Panc1 (cell line): ENCODE measurements at regions not wholly inside any gene's neighbourhood (a gene's known extent, or its start where the extent isn't known, plus 50 kb on each side); places are given as distances from the start of the nearest gene placed in this dataset.

ENCODE experiments used
- POLR2AphosphoS5 ChIP-seq: IDR thresholded peaks from 2 replicates; pipeline ENCODE4 v1.6.1; 2012; ENCODE audit warnings: mild to moderate bottlenecking, low read depth, low read length, moderate library complexity
- TF ChIP-seq, protein P1 (sequence below): fragments of 450-650 bp; IDR thresholded peaks from 2 replicates; pipeline ENCODE4 v1.5.1; 2017; ENCODE audit warnings: mild to moderate bottlenecking

DNA sequence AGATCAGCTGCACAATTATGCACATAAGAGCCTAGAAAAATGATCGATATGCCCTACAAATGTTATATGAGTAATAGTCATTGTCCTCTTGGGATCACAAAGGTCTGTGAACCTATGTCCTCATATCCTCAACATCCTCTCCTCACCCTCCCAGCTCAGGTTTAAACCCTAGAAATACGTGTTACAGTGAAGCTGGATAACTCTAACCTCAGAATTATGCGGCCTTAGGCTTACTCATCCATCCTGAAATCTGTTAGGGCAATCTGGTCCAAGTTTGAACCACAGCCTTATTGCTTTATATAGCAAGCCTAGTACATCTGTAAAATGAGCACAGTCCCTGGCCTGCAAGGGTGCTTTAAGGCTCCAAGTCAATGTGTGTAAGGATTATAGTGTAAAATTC, 84.2 kb upstream of the FRMD4A start:
- TF ChIP-seq, protein P1, sequence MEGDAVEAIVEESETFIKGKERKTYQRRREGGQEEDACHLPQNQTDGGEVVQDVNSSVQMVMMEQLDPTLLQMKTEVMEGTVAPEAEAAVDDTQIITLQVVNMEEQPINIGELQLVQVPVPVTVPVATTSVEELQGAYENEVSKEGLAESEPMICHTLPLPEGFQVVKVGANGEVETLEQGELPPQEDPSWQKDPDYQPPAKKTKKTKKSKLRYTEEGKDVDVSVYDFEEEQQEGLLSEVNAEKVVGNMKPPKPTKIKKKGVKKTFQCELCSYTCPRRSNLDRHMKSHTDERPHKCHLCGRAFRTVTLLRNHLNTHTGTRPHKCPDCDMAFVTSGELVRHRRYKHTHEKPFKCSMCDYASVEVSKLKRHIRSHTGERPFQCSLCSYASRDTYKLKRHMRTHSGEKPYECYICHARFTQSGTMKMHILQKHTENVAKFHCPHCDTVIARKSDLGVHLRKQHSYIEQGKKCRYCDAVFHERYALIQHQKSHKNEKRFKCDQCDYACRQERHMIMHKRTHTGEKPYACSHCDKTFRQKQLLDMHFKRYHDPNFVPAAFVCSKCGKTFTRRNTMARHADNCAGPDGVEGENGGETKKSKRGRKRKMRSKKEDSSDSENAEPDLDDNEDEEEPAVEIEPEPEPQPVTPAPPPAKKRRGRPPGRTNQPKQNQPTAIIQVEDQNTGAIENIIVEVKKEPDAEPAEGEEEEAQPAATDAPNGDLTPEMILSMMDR, result no peak
- TF ChIP-seq POLR2AphosphoS5, result no peak
